ENCODE measurements at regions not wholly inside any gene's neighbourhood (a gene's known extent, or its start where the extent isn't known, plus 50 kb on each side); places are given as distances from the start of the nearest gene placed in this dataset.

DNA sequence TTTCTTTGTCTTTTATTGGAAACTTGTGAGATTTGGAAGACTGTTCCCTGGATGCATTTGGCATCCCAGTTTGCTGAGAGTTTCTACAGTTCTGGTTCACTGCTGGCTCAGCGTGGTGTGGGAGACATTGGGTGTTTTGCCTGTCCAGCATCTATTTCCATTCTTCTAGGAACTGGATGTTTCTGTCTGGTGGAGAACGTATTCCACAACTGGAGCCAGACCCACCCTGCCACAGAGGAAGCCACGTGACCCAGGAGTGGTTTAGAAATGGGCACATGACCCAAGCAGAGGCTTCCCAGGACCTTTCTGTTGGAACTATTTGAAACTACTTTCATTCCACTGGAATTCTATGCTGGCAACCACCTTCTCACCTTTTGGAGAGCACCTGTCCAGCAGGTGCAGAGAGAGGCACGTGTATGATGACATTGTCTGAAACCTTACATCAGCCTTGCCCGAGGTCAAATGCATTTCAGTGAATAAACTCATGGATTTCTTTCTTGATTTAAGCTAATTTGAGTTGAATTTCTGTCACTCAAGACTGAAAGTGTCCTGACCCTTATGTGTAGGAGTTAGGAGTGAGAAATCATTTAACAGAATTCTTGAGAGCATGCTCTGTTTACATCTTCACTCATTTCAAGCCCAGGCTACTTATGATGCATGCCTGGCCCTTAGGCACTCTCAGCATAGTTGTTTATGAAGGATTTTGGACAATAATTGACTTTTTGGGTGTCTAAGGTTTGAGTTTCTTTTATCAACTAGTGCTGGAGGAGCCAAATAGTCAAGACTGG, 121.8 kb downstream of the AKAP11 start:
- H3K9me3 ChIP-seq (replicated peaks; ENCODE audit: control insufficient read depth, insufficient read depth, low read depth, low read length) = no peaks in the 10 kb centered on the region
- H3K79me2 ChIP-seq (ENCODE audit: control insufficient read depth, insufficient read depth, low read length) = no peaks in the 10 kb centered on the region
- H2AFZ ChIP-seq (ENCODE audit: low read depth, low read length) = no peak overlapping the region
- CTCF ChIA-PET (ENCODE audit: low intra/inter-chr PET ratio) = no interaction called here
- H3K27me3 ChIP-seq (ENCODE audit: control insufficient read depth in 2 of 2, insufficient read depth in 2 of 2, low read length in 2 of 2) = peaks cover 0 to 10% of the 10 kb centered on the region in 2 experiments; a peak in 1 of 5 replicates
- no peaks in the 10 kb centered on the region for H4K20me1 ChIP-seq (replicated peaks; ENCODE audit: control insufficient read depth, insufficient read depth, low read length)
- no peak overlapping the region for H3K27ac ChIP-seq (ENCODE audit: extremely low read depth, low read depth, low read length)
- 21% methylated on average over 5 of the region's 5 CpGs for WGBS (ENCODE audit: insufficient coverage, low coverage, missing lambda C conversion rate)
- POLR2A ChIA-PET = no interaction called here
- no peaks in the 10 kb centered on the region for H3K9me1 ChIP-seq (ENCODE audit: control insufficient read depth, insufficient read depth, low read length)
- no peaks in the 10 kb centered on the region; a peak in 1 of 5 replicates for H3K4me1 ChIP-seq (replicated peaks in 1 of 2; ENCODE audit: control insufficient read depth in 2 of 2, insufficient read depth in 2 of 2, low read length in 2 of 2)
- no peak for DNase-seq (ENCODE audit: extremely low read depth in 1 of 4, low spot score in 3 of 4)
- no peak for ATAC-seq
- FAIRE-seq = no peak
- in situ Hi-C loops (cut with MboI) (no loop called here), intact Hi-C loops (cut with micrococcal nuclease) (no loop called here)
- no peaks in the 10 kb centered on the region for H3K36me3 ChIP-seq (ENCODE audit: control insufficient read depth, insufficient read depth, low read length)
- BruUV-seq (replicated peaks) = no TSS peak
- no peak overlapping the region for H3K4me3 ChIP-seq
- no peak overlapping the region for H3K9ac ChIP-seq (ENCODE audit: insufficient read depth in 1 of 2, low read depth in 2 of 2, low read length in 2 of 2)
- no peak overlapping the region for H3K4me2 ChIP-seq (ENCODE audit: insufficient read depth, low read length)
- peak; percentile 12 to 47; a peak in 2 of 4 replicates for TF ChIP-seq TRIM24 (IDR thresholded peaks at IDR 0.05)
- TF ChIP-seq ZNF830 (CRISPR knock-in tag; IDR thresholded peaks at IDR 0.05) = no peak
- TF ChIP-seq ZNF384 (IDR thresholded peaks at IDR 0.05; ENCODE audit: low read depth, low read length) = no peak
- TF ChIP-seq RAD51 (IDR thresholded peaks at IDR 0.05; ENCODE audit: borderline replicate concordance, low read depth) = peak; percentile 51
- no peak for TF ChIP-seq ZNF41 (CRISPR knock-in tag; conservative IDR thresholded peaks at IDR 0.05)
- no peak for TF ChIP-seq TSC22D4 (tag; IDR thresholded peaks at IDR 0.05)
- TF ChIP-seq USF2 (CRISPR knock-in tag; IDR thresholded peaks at IDR 0.05) = peak; percentile 35; the same call in 1 of the 2 replicates
- TF ChIP-seq FOSL1 (tag; conservative IDR thresholded peaks at IDR 0.05) = 0 out of 2 replicates have a peak, but pooled peaks have one; percentile 4
- no peak for TF ChIP-seq ARID1B (IDR thresholded peaks at IDR 0.05)
- TF ChIP-seq CREM (IDR thresholded peaks at IDR 0.05; ENCODE audit: low read depth) = no peak
- TF ChIP-seq, protein P1, sequence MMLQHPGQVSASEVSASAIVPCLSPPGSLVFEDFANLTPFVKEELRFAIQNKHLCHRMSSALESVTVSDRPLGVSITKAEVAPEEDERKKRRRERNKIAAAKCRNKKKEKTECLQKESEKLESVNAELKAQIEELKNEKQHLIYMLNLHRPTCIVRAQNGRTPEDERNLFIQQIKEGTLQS (IDR thresholded peaks at IDR 0.05) = no peak
- TF ChIP-seq, protein P1 (CRISPR knock-in tag; conservative IDR thresholded peaks at IDR 0.05) = no peak
- peak; percentile 73 for TF ChIP-seq L3MBTL2 (IDR thresholded peaks at IDR 0.05)

Measured in K562 (cell line).